ENCODE measurements at regions not wholly inside any gene's neighbourhood (a gene's known extent, or its start where the extent isn't known, plus 50 kb on each side); places are given as distances from the start of the nearest gene placed in this dataset.

DNA sequence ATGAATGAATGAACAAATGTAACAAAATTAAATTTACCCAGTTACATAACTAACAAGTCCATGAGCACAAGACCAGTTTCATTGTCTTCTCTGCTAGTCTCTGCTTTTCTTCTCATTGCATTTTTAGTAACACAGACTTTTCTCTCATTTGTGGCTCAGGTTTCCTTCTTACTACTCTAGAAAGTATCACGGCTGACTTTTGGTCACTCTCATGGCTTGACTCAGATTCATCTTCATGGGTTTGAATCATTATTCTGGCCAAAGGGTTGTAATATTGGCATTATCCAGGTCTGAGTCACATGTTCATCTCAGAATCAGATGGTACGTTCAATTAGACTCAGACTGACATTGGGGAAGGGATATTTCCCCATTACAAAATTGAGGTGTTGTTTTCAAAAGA lies 121.5 kb upstream of the SATB1 start:
- TF ChIP-seq EZH2 (IDR thresholded peaks at IDR 0.05; ENCODE audit: low read depth), result no peak
- TF ChIP-seq CTCF (conservative IDR thresholded peaks at IDR 0.05), result no peak
